GM21737 (cell line): ENCODE measurements at regions not wholly inside any gene's neighbourhood (a gene's known extent, or its start where the extent isn't known, plus 50 kb on each side); places are given as distances from the start of the nearest gene placed in this dataset.

Source experiments
- ATAC-seq: cut with Tn5 transposase; IDR thresholded peaks from one replicate; pipeline ENCODE4 v1.9.1; 2021; ENCODE audit warnings: mild to moderate bottlenecking, moderate library complexity; ENCODE audit not compliant: unreplicated experiment

DNA sequence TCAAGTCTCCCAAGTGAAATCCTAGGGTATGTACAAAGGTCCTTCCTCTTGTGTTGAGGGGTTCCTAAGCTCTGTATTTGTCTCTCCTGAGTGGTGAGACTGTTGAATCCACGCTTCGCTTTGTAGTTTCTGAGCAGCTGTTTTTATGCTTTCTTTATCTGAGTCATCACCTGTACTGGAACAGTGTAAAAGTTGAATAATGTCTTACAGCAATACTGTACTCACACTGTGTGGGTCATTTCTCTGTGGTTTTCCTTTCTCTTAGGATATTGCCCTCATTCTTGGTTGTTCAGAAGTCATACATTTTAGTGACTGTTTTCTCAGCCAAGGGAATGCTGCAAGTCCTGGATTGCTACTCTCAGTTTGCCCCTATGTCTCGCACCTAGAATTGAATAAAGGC lies 1596.6 kb downstream of the SLITRK5 start:
- ATAC-seq = no peak

DNA sequence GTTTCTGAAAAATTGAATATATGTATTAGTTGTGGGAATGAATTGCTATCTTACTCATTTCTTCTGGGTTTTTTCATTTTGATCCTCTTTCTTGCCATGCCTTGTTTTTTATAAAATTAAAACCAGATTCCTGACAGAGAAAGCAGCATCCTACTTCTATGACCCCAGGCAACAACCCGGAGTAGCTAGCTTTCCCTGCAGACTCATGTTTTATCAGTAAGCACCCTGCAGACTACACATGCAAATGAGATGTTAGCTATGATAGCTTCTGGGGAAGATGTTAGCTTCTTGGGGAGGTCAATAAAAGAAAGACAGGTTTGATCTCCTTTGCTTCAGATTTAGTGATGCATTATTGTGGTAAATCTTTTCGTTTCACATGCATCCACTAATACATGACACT lies 1598.6 kb downstream of the SLITRK5 start:
- ATAC-seq = no peak

DNA sequence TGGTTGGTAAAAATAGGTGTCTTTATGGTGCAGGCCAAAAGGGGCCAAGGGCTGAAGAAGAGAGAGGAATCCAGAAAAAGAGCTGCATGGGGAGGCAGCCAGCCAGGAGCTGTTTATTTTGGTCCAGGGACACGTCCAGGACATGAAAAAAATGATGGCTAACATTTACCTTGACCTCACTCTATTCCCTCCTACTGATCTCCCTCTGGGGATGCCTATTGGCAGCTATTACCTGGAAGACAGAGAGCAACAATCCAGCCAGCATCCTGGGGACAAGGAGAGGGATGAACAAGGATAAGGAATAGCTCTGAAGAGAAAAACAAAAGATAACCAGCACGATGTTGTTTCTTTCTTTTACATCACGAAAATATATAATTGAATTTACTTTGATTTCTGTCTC lies 1599.6 kb downstream of the SLITRK5 start:
- ATAC-seq = no peak

DNA sequence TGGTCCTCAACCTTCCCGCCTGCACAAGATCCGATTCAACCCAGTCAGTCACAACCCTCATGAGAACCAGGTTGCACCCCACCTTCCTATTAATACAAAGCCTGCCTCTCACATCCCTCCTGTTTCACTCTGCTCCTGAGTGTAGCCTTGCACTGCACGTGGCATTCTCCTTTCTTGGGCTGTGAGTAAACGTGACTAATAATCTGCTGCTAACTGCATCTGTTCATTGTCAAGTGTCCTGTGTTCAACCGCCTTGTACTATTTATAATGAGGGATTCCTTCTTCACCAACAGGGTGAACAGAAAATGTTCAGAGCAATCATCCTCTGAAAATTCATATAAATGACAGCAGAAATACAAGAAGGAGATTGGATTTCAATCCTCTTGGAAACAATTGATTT lies 1608.2 kb downstream of the SLITRK5 start:
- no peak for ATAC-seq

DNA sequence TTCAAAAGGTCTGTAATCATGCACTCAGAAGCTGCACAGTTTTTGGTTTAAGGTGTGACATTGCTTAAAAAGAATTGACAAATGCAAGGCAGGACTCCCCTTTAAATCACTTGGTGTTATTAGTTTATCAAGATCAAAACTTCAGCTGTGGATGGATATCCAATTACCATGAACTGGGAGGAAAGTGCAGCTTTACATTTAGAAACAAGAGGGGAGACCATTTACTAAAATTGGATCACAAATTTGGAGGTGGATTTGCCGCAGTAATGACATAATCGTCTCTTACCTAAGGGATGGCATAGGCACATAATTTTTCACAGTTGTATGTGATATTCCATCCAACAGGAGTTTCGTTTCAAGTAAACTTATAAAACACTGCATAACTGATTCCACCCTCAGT lies 1610.2 kb downstream of the SLITRK5 start:
- no peak for ATAC-seq

DNA sequence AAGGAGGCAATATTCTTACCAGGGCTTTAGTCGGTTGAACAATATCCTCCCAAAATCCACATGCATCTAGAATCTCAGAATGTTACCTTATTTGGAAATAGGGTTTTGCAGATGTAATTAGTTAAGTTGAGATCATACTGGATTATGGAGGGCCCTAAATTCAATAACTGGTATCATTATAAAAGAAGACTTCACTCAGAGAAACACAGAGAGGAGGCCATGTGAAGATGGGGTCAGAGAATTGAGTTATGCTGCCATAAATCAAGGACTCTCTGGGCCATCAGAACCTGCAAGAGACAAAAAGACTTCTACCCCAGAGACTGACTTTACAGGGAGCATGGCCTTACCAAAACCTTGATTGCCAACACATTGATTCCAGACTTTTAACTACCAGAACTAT lies 1611.1 kb downstream of the SLITRK5 start:
- no peak for ATAC-seq

DNA sequence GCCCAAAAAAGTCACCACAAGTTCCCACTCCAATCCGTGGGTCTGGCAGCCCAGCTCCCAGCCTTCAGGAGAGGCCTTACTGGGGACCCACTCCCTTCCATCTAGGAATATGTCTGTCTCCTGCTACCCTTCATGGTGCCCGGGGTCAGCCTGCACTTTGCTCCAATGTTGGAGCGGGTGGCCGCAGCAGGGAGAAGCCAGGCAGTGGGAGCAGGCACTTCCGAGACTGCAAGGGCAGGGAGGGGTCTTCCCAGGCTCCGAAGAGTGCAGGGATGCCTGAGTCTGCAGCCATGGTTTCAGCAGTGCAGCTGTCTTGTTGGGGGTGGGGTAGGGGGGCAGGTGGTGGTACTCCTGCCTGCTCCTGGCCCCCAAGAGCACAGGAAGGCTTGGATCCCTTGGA lies 1616.2 kb downstream of the SLITRK5 start:
- ATAC-seq = no peak

DNA sequence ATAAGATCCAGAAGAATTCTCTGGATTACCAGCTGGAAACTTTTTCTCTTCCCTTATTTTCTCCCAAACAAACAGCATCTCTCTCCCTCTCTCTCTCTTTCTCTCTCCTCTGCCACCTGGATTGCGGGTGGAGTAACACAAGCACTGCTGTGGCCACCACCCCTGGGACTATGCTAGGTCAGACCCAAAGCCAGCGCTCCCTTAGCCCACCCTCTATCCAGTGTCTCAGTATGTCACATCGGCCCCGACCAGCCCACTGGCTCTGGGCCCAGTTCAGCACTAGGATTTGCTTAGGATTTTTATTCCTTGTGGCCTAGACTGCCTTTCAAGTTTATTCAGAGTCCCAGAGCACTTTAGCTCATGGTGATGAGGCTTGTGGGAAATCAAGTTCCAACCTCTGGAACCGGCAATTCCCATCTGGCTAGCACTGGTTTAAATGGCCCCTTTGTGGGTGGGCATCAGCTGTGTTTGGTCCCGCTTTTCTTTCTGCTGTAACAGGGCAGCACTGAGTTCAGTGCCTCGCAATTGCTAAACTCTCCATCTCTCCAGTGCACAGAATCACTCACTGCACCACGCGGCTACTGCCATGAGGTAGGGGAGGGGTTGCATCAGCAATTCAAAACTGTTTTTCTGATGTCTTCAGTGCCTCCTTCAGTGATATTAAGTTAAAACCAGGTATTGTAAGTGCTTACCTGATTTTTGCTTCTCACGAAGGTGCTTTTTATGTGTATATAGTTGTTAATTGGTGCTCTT lies 1623.1 kb downstream of the SLITRK5 start:
- no peak for ATAC-seq

DNA sequence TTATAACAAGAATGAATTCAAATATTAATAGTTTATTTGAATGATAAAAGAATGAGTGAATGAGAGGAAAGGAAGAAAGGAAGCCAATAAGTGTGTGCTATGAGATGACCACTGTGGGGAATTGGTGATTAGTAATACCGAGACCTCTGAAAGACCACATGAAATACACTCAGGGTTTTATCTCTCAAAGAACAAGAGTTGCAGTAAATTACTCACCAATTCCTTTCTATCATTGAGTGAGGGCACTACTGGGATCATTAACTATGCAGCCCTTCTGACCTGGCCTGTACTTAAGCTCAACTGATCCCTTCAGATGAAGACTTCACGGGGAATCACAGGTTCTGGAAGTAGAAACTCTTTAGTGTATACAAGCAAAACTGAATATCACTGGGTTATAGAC lies 1636.1 kb downstream of the SLITRK5 start:
- no peak for ATAC-seq

DNA sequence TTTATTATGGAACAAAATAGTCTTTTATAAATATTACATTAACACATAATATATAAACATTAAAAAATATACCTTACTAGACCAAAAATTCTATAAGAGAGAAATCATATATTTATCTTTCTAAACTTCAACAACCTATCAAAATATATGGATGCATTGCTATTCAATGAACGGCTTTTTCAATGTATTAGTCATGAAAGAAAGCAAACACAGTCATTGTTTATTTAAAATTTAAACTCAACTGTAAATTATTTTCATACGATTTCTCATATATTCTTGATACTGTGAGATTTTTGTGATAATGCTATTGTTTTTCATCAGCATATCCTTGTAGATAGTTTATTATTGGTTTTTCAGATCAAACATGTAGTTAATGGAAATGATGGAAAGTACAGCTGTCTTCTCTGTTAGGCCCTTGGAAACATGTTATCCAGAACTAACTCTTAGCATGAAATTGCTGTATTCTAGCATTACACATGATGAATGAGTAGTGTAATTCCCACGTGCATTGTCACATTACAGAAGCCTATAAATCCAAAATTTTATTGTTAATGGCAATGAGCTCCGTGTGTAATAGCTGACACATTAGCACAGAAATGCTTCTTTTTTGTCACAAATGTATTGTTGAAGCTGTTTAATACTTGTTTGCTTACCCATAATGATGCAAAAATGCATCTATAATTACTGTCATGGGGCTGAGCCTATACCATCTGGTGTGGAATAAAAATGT lies 1639.9 kb downstream of the SLITRK5 start:
- ATAC-seq = no peak

DNA sequence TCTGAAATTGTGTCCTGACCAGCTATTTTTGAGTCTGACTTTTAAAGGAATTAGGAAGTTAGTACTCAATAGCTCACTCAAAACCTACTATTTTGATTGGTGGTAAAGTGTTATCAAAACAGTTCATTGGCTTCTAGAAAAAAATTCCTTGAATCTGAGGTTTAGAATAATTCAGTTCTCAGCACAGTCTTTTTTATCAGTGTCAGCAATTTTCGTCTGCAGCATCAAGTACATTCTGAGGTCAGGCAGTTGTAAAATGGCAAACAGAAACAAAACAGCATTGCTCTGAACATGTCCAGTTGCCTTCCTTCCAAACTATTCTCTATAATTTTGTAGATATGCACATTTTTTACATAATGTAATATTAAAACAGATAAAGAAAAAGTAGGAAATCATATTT lies 1644.1 kb downstream of the SLITRK5 start:
- no peak for ATAC-seq

DNA sequence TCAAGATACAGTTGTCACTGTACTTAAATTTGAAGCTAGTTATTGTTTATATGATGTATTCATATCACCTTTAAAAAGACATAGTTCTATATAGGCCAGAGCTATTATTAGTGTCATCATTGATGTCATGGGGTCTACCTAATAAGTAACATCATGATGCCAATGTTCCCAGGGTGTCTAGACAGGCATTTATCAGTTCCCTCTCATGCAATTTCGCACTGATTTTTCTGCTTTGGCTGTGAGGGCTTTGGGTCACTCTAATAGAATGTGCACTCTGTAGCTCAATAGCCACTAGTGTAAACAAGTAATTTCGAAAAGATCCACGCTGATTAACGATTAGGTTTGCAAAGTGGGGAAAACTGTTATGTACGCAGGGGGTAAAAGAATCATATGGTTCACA lies 1651.3 kb downstream of the SLITRK5 start:
- ATAC-seq = no peak

DNA sequence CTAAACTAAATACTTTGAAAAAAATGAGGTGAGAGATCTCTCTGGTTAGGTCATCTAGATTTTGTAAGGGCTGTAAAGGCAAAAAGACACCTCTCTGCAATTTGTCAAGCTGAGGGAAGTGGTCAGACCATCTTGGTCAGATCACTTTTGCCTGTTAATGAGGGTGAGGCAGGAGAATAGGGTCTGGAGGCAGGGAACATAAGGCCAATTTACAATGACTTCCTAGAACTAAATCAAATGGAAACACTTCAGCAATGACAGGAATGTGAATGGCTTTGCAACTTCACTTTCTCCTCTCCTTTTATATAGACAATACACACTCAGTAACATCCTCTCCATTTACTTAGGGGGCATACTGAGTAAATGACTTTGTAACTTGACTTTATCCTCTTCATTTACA lies 1653.4 kb downstream of the SLITRK5 start:
- ATAC-seq = no peak

DNA sequence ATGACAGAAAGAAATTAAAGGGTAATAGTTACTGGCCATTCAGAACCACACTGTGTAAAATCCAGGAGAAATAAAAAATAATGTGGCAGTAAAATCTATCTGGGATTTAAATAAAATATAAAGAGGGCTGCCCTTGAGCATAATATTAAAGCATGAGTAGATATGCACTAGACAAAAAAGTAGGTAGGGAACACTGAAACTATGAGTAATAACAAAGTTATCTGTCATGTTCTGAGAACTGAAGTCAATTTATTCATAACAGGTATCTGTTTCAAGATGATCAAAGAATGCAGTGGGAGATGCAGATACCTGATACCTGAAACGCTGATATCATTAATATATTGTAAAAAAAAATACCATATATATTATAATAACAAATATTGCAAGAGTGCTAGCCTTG lies 1672.0 kb downstream of the SLITRK5 start:
- no peak for ATAC-seq

DNA sequence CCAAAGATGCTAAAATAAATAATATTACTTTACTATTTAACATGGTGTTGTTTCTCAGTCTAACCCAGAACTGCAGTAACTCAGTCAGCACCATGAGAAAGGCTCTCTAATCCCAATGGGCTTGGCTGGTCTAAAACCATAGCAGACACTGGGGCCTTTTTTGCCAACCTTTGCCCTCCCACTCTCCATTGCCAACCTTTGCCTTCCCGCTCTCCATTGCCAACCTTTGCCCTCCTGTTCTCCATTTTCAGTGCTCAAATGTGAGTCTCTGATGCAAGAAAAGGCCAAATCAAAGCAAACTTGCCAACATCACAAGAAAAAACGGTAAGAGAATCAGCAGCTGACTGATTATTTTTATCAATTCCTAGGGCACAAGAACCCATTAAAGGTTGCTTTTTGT lies 1681.2 kb downstream of the SLITRK5 start:
- ATAC-seq = no peak

DNA sequence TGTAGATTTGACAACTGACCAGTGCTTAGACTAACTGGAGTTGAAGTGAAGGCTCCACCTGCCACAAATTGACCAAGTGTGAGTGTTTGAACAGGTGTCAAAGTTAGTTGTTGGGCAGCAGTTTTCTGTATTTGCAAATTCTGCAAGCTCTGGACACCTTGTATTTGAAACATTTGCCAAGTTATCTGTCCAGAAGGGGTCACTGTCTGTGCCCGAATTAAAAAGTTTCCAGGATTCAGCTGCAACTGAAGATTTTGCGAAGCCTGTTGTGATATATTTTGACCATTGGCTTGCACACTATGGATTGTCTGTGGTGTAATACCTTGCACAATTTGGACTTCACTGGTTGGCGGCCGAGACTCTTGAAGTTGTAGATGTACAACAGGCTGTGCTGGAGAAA lies 1690.7 kb downstream of the SLITRK5 start:
- ATAC-seq = no peak

DNA sequence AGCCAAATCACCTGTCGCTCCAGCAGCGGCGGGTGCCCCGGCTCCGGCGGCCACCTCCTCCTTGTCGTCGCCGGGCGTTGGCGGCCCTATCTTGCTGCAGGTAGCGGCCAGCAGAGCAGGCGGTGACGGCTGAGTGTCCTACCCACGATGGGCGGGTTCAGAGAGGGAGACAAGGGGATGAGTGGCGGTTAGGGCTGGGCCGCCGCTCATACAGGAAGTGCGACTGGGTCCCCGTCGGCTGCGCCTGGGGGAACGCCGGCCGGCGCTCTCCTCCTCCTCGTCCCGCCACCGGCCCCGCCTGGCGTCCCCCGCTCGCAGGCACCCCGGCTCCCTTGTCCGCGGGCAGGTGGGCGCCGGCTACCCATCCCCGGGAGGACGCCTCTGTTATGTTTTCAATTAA lies 1692.0 kb downstream of the SLITRK5 start:
- no peak for ATAC-seq

DNA sequence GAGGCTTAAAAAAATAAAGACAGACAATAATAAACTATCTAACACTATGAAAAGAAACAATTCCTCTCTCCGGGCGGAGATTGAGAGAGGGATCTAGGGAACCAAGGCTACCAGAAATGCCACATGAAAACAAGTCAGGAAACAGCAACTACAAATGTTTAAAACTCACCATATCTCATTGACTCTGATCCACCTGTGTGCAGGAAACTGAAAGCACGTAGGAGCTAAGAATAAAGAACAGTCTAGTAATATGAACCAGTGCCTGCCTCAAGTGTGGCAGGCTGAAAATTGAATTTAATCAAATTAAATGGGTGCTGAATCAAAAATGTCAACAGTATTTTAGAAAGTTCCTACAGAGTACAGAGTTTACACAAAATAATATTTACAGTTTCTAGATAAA lies 1701.0 kb downstream of the SLITRK5 start:
- ATAC-seq = no peak

DNA sequence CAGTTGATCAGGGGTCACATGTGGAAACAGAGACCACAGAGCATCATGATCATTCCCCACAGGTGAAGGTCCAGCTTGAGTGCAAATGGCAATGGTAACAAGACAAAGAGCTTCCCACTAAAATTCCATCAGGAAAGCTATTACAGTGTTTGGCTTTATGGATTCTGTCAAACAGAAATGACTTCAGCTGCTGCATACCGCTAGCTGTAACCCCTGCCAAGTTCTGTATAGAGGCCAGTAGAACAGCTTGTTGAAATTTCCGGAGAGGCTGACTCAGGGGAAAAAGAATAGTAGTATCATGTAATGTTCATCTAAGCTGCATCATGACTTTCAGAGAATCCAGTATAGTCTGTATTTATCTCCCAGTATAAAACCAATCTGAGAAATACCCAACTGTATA lies 1704.7 kb downstream of the SLITRK5 start:
- ATAC-seq = no peak

DNA sequence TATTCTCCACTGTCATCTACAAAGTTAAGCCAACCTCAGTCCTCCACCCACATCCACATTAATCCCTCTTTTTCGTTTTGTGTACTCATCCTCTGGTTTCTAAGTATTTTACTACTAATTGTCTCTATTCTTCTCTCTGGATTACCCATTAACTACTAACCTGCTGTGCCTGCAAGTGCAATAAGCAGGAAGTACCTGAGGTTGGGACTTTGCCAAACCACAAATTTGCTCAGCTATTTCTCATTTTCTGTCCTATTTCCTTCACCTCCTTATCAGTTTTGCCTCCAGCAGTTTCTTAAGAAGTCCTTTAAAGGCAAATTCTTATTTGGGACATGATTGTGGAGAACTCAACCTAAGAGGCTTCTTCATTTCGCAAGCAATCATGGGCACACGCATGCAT lies 1708.9 kb downstream of the SLITRK5 start:
- no peak for ATAC-seq

DNA sequence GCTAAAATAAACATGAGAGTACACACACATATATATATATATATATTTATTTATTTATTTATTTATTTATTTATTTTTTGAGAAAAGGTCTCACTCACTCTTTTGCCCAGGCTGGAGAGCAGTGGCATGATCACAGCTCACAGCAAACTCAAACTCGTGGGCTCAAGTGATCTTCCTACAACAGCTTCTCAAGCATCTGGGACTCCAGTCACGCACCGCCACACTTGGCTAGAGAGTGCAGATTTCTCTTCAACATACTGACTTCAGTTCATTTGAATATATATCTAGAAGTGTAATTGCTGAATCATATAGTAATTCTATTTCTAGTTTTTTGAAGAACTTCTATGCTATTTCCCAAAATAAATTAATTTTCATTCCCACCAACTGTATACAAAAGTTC lies 1711.8 kb downstream of the SLITRK5 start:
- no peak for ATAC-seq

DNA sequence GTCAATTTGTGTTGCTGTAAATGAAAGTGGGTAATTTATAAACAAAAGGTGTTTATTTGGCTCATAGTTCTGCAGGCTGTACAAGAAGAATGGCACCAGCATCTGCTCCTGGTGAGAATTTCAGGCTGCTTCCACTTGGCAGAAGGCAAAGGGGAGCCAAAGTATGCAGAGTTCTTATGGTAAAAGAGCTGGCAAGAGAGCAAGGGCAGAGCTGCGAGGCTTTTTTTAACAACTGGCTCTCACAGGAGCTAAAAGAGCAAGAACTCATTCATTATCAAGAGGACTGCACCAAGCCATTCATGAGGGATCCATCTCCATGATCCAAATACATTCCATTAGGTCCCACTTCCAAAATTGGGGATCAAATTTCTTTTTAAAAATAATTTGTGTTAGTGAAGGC lies 1712.7 kb downstream of the SLITRK5 start:
- no peak for ATAC-seq
